ENCODE measurements at regions not wholly inside any gene's neighbourhood (a gene's known extent, or its start where the extent isn't known, plus 50 kb on each side); places are given as distances from the start of the nearest gene placed in this dataset.

- no peak for DNase-seq
Measured at GRCh38 chr4:34733185-34733941, 1511.0 kb downstream of the ARAP2 start.

- no peak for DNase-seq
Measured at GRCh38 chr4:34766935-34767334, 1477.4 kb downstream of the ARAP2 start.

GRCh38 chr4:34767407-34767806 is 1476.9 kb downstream of the ARAP2 start:
- no peak for DNase-seq

GRCh38 chr4:34771632-34772031 is 1472.7 kb downstream of the ARAP2 start:
- DNase-seq, result no peak

- no peak for DNase-seq
Measured at GRCh38 chr4:34790131-34790530, 1454.2 kb downstream of the ARAP2 start.

GRCh38 chr4:34791209-34791608 is 1453.1 kb downstream of the ARAP2 start:
- no peak for DNase-seq

GRCh38 chr4:34800953-34801352 is 1443.4 kb downstream of the ARAP2 start:
- no peak for DNase-seq

GRCh38 chr4:34814266-34814665 is 1430.0 kb downstream of the ARAP2 start:
- no peak for DNase-seq

- no peak for DNase-seq
Measured at GRCh38 chr4:34824515-34824914, 1419.8 kb downstream of the ARAP2 start.

- DNase-seq, result no peak
Measured at GRCh38 chr4:34826660-34827059, 1417.7 kb downstream of the ARAP2 start.

- DNase-seq, result no peak
Measured at GRCh38 chr4:34845926-34846325, 1398.4 kb downstream of the ARAP2 start.

GRCh38 chr4:34850421-34850820 is 1393.9 kb downstream of the ARAP2 start:
- no peak for DNase-seq

GRCh38 chr4:34850968-34851367 is 1393.3 kb downstream of the ARAP2 start:
- DNase-seq, result no peak

GRCh38 chr4:34851411-34851810 is 1392.9 kb downstream of the ARAP2 start:
- DNase-seq, result no peak

- DNase-seq, result no peak
Measured at GRCh38 chr4:34854451-34854850, 1389.9 kb downstream of the ARAP2 start.

GRCh38 chr4:34861666-34862065 is 1382.6 kb downstream of the ARAP2 start:
- DNase-seq, result no peak

- no peak for DNase-seq
Measured at GRCh38 chr4:34878961-34879360, 1365.4 kb downstream of the ARAP2 start.

GRCh38 chr4:34880246-34880645 is 1364.1 kb downstream of the ARAP2 start:
- DNase-seq, result no peak

- no peak for DNase-seq
Measured at GRCh38 chr4:34891892-34892291, 1352.4 kb downstream of the ARAP2 start.

- DNase-seq, result no peak
Measured at GRCh38 chr4:34893382-34893781, 1350.9 kb downstream of the ARAP2 start.

- no peak for DNase-seq
Measured at GRCh38 chr4:34920032-34920431, 1324.3 kb downstream of the ARAP2 start.

- no peak for DNase-seq
Measured at GRCh38 chr4:34921391-34921790, 1322.9 kb downstream of the ARAP2 start.

- no peak for DNase-seq
Measured at GRCh38 chr4:34922325-34922724, 1322.0 kb downstream of the ARAP2 start.

- DNase-seq, result no peak
Measured at GRCh38 chr4:34932591-34932990, 1311.7 kb downstream of the ARAP2 start.

GRCh38 chr4:34935739-34936138 is 1308.6 kb downstream of the ARAP2 start:
- DNase-seq, result no peak

Data from CD4-positive, alpha-beta T cell treated with Interleukin-17A for 1 hour (primary cell).